ENCODE measurements at regions not wholly inside any gene's neighbourhood (a gene's known extent, or its start where the extent isn't known, plus 50 kb on each side); places are given as distances from the start of the nearest gene placed in this dataset.

- DNase-seq (ENCODE audit: low spot score) = no peak
These were observed 429.6 kb upstream of the ZNF608 start for GRCh38 chr5:125176005-125176390.

GRCh38 chr5:125177340-125177739 lies 430.9 kb upstream of the ZNF608 start:
- DNase-seq (ENCODE audit: low spot score) = no peak

DNA sequence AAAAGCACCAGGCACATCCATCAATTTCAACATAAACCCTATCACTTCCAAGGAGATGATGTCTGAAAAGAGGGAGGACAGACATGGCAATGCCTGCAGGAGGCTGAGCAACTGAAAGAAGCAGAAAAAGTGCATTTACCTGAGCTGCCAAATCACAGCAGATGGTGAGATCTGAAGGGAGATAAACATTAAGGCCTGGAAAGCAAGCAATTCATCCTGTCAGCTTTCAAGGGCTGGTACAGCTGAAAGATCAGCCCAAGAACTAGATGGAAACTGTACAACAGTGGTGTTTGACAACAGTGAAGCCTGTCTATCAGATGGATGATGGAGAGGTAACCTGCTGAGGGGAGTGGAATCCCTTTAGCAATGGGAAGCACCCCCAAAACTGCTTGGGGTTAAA lies 433.2 kb upstream of the ZNF608 start:
- DNase-seq (ENCODE audit: low spot score) = no peak

DNA sequence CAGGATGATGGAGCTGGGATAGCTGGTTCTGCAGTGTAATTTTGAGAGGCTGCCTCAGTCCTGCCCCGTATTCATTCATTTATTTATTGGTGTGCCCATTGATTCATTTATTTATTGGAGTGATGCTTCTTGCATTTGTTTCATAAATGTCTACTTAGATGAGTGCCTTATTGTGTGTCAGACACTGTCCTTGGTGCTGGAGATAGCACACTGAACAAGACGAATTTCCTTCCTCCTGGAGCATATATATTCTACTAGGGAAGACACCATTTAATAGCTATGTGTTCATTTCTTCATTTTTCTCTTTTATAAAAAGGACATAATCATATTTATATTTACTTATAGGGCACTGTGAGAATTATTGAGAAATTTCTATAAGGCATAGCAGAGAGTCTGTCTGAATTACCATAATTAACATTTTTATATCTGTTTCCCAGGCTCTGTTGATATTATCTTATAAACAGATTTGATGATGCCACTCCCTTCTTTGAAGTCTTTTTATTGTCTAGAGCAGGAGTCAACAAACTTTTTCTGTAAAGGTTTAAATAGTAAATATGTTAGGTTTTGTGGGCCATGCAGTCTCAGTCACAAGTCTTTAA lies 433.9 kb upstream of the ZNF608 start:
- DNase-seq (ENCODE audit: low spot score) = peak; percentile 22

GRCh38 chr5:125181159-125181558 lies 434.7 kb upstream of the ZNF608 start:
- peak; percentile 64 for DNase-seq (ENCODE audit: low spot score)

DNA sequence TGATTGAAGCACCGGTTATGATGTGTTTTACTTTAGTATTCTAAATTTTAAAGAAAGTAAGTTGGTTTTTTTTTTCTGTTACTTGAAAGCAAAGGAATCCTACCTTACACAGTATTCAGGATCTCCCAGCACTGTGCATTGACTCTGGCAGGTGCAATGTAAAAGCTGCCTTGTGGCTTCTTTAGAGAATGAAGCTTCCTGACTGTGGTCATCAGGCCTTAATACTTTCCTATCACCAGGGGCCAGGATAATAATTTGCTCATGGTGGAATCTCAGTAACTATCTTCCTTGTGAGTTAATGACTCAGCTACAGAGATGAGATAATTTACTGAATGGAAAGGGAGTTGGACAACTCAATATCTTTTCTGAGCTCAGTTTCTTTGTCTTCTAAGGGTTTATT lies 435.5 kb upstream of the ZNF608 start:
- peak; percentile 83 for DNase-seq (ENCODE audit: low spot score)

DNA sequence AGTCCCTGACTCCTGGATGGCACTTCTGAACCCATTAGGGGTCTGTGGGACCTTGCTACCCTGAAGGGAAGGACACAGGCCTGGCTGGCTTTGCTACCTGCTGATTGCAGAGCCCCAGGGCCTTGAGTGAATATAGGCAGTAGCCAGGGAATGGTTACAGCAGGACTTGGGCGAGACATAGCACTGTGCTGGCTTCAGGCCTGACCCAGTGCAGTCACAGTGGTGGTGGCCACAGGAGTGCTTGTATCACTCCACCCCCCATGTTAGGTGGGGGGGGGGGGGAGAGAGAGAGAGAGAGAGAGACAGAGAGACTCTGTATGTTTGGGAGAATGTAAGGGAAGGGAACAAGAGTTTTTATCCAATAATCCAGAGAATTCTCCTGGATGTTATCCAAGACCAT lies 439.3 kb upstream of the ZNF608 start:
- DNase-seq (ENCODE audit: low spot score) = no peak

- no peak for DNase-seq (ENCODE audit: low spot score)
These were observed 440.5 kb upstream of the ZNF608 start for GRCh38 chr5:125186911-125187375.

GRCh38 chr5:125189531-125189941 lies 443.1 kb upstream of the ZNF608 start:
- peak; percentile 58 for DNase-seq (ENCODE audit: low spot score)

DNA sequence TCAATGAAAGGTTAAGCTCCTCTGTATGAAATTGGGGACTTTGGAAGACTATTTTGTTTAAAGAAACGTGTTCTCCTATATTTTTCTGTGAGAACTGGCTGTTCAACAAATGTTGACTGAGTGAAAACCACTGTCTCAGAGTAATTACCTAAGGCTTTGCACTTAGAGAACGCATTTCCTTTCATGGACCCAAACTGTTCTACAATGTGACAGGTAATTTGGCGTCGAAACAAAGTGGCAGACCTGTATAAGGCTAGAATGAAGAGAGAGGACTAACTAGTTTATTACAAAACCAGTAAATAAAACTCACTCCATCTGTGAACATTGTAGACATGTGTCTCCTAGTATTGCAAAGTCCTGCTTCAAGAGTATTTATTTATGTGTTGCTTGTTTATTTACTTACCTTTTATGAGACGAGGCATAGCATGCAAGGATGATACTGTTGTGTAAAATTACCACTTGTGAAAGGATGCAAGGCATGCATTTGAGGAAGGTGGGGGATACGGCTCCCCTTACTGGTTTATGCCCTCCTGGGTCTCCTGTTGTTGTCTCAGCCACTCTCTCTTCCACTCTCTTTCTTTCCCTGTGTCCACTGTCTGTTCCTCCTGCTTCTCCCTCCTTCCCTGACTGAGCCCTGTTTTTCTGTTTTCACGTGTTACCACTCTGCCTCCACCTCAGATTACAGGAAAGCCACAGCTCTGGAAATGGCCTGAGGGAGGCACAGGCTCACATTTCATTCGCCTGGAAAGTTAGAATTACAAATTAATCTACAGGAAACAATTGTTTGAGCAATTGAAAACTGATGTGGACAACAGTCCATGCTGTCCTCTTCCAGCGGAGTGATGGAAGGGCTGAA lies 444.0 kb upstream of the ZNF608 start:
- no peak for DNase-seq (ENCODE audit: low spot score)

- DNase-seq (ENCODE audit: low spot score) = no peak
These were observed 448.4 kb upstream of the ZNF608 start for GRCh38 chr5:125194883-125195282.

- no peak for DNase-seq (ENCODE audit: low spot score)
These were observed 450.2 kb upstream of the ZNF608 start for GRCh38 chr5:125196481-125197111.

DNA sequence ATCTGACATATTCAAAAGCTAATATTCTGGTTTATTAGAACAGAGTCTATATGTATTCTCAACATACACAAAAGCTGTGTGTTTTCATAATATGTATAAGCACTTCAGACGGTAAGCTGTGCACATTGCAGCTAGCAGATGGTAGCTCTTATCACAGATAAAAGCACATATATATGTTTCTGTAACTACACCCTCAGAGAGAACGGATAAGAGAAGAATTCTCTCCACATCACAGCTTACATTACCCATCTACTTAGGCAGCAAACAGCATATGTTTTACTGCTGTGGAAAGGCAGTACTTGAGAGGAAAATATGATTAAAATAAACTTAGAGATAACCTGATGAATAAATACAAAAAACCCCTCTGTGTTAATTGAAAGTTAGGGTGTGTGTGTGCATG lies 450.9 kb upstream of the ZNF608 start:
- DNase-seq (ENCODE audit: low spot score) = no peak

DNA sequence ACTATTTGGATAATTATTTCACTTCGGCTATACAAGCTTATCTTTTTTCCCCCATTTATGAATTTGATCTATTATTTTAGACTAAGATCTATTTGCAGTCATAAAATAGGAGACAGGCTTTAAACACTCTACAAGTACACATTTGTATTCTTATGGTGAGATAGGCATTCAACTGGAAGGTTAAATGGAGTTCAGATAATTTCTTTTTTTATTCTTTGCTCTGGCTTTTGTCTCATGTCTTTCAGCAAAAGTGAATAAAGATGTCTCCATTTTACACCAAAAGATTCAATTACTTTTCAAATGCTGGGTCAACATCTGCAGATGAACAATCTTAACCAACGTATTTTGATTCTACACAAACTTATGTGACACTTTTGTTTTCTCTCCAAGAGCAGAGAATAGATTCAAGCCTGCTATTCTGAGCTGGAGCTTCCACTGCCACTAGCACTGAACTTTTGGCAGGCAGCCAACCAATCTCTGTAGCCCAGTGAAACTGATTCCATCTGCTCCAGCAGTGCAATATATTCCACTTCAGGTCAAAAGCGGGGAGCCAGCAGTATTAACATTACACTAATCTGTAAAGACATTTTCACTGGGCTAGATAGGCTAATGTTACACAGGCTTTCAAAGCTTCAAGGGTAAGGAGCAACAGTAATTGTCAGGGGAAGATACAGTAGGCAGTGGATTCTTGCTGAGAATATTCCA lies 452.0 kb upstream of the ZNF608 start:
- DNase-seq (ENCODE audit: low spot score) = peak; percentile 52

- DNase-seq (ENCODE audit: low spot score) = no peak
These were observed 452.9 kb upstream of the ZNF608 start for GRCh38 chr5:125199373-125199772.

DNA sequence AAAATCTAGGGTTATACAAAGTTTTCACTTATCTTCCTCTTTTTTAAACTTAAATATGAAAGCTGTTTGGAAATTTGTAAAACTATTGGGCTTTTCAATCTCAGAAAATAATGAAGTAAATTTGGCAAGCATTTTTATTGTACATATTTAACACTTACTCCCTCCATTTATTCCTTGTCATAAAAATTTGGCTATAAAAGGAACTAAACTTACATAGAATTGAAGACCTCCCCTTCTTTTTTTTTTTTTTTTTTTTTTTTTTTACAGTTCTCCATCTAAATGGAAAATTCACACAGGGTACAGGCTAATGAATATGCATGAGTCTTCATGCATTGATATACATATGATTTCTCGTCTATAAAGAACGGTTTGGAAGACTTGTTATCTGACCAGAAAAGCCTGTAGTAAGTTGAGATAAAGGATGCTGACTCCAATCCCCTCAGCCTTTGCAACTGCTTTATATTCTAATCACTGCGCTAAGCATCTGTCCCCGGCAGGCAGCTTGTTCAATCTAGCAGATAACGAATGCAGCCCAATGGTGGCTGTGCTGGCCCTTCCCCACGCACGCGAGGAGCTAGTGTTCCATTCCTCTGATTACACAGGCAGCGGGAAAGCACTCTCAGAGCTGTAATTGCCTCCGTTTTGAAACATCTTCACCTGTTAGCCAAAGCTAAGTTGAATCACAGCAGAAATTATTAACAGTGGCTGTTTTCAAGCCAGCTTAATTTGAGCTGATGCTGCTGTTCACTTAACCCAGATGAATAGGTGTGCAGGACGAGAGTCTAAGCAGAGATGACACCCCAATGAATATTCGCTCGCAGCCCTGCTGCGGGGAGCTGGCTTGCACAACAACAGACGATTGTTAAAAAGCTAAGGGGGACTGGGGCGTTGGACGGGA lies 453.8 kb upstream of the ZNF608 start:
- DNase-seq (ENCODE audit: low spot score) = peak; percentile 31

DNA sequence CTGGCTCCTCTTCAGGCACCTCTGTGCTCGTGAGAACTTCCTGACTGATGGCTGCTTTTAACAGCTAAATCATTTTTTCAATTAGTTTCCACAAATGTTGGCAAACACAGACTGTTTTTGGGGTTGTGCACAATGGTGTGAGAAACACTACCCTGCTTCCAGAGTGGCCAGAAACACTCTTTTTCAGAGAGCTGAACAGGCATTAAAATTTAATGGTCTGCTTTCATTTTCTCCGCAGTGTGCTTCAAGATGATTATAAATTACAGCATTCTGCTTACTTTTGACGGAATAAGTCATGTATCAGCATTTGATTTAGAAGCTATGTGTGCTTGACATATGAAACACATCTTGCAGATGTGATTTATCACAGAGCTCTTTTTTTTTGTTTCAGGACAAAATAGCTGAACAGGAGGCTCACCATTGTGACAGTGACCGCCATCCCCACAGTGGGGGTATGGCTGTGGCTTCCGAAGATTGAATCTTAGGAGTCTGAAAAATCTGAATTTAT lies 454.5 kb upstream of the ZNF608 start:
- DNase-seq (ENCODE audit: low spot score) = no peak

DNA sequence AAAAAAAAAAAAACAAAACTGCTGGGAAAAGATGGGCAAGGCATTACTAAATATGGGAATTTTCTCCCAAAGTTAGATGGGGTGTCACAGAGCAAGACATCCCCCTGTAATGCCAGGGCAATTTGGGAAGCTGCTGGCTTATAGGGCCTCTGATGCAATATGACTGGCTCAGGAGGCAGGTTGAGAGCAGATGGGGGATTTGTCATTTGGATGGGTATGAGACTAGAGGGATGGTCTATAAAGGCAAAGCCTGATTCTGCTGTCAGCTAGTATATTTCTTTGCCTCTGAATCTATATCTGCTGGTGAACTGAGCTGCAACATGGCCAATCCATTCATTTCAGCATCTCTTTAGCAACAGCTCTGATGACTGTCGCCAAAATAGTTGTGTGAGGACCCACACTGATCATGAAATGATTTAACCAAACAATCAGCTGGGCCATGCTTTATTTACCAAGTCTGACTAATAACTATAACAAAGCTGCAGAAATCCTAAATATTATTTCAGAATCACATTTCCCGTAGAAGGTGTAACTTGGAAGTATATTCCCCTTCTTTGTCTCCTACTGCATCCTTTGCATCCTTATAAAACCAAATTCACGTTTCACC lies 455.1 kb upstream of the ZNF608 start:
- no peak for DNase-seq (ENCODE audit: low spot score)

- no peak for DNase-seq (ENCODE audit: low spot score)
These were observed 455.9 kb upstream of the ZNF608 start for GRCh38 chr5:125202353-125202752.

- DNase-seq (ENCODE audit: low spot score) = peak; percentile 23
These were observed 456.5 kb upstream of the ZNF608 start for GRCh38 chr5:125202871-125203438.
